Neural cell (in vitro differentiated cells): ENCODE measurements at regions not wholly inside any gene's neighbourhood (a gene's known extent, or its start where the extent isn't known, plus 50 kb on each side); places are given as distances from the start of the nearest gene placed in this dataset.

Experiments
- CTCF ChIP-seq: fragments of 450-650 bp; IDR thresholded peaks from 2 replicates; pipeline ENCODE4 v1.5.1; 2014; ENCODE audit warnings: antibody characterized with exemption, mild to moderate bottlenecking, moderate library complexity; ENCODE audit not compliant: poor library complexity, severe bottlenecking
- EP300 ChIP-seq: fragments of 450-650 bp; conservative IDR thresholded peaks from 2 replicates; pipeline ENCODE4 v1.6.1; 2014; ENCODE audit warnings: antibody characterized with exemption, mild to moderate bottlenecking, moderate library complexity; ENCODE audit not compliant: poor library complexity, severe bottlenecking
- EZH2 ChIP-seq: fragments of 200-600, 300-800 bp; shearing (Covaris generic), sonication (generic); IDR thresholded peaks from 2 replicates; pipeline ENCODE4 v1.6.1; 2014; ENCODE audit warnings: antibody characterized with exemption, low read length, borderline replicate concordance, mild to moderate bottlenecking; ENCODE audit not compliant: insufficient read depth, poor library complexity, severe bottlenecking
- POLR2AphosphoS5 ChIP-seq: IDR thresholded peaks from 2 replicates; pipeline ENCODE4 v1.6.1; 2012
- RAD21 ChIP-seq: fragments of 450-650 bp; conservative IDR thresholded peaks from 2 replicates; pipeline ENCODE4 v1.6.1; 2014; ENCODE audit warnings: antibody characterized with exemption, mild to moderate bottlenecking, moderate library complexity
- REST ChIP-seq: IDR thresholded peaks from 2 replicates; pipeline ENCODE4 v1.6.1; 2012; ENCODE audit warnings: borderline replicate concordance
- TAF1 ChIP-seq: IDR thresholded peaks from 2 replicates; pipeline ENCODE4 v1.6.1; 2012; ENCODE audit warnings: low read depth

- TF ChIP-seq CTCF: no peak
- no peak for TF ChIP-seq REST
- no peak for TF ChIP-seq TAF1
- TF ChIP-seq EP300: no peak
- no peak for TF ChIP-seq POLR2AphosphoS5
- TF ChIP-seq EZH2: no peak
- TF ChIP-seq RAD21: no peak
Observed at GRCh38 chr4:92231511-92231910, 72.3 kb upstream of the GRID2 start.
